IMR-90 (cell line): ENCODE measurements at regions not wholly inside any gene's neighbourhood (a gene's known extent, or its start where the extent isn't known, plus 50 kb on each side); places are given as distances from the start of the nearest gene placed in this dataset.

ENCODE experiments used
- ATAC-seq: fragments of 200-7000 bp; cut with Tn5 transposase; 2 replicates; pipeline ENCODE4 v1.9.1; 2020; ENCODE audit warnings: low read depth, mild to moderate bottlenecking, moderate library complexity
- BruUV-seq: library from RNA; stranded (reverse); fragments of 400-500 nt; replicated peaks from 2 replicates; lab custom pipeline; 2021; lab: Mats Ljungman, UMichigan
- CTCF ChIA-PET: fragments of 300-600 bp; formaldehyde crosslinking; extraction: SDS; loops from one replicate; lab custom pipeline; 2021; ENCODE audit warnings: antibody characterized with exemption; lab: Yijun Ruan, JAX
- POLR2A ChIA-PET: fragments of 300-600 bp; sonication (Branson Sonifier 250); formaldehyde crosslinking; loops from one replicate; lab custom pipeline; 2022; ENCODE audit warnings: antibody characterized with exemption; ENCODE audit not compliant: unreplicated experiment; lab: Charles Lee
- DNase-seq: peaks from one replicate; pipeline ENCODE4 v3.0.0; 2013
- H2AFZ ChIP-seq: replicated peaks from 2 replicates; pipeline ENCODE3; 2013; ENCODE audit warnings: low read length, mild to moderate bottlenecking; ENCODE audit not compliant: poor library complexity
- H2AK5ac ChIP-seq: 2 replicates; pipeline ENCODE4 v1.6.1; 2013; ENCODE audit warnings: low read depth, low read length, inconsistent platforms
- H2AK9ac ChIP-seq: replicated peaks from 2 replicates; pipeline ENCODE3; 2013; ENCODE audit warnings: mild to moderate bottlenecking, low read depth, low read length, moderate library complexity; ENCODE audit not compliant: poor library complexity
- H2BK120ac ChIP-seq: 2 replicates; pipeline ENCODE4 v1.6.1; 2013; ENCODE audit warnings: low read depth, low read length, inconsistent platforms
- H2BK15ac ChIP-seq: 3 replicates; pipeline ENCODE4 v1.6.1; 2013; ENCODE audit warnings: low read depth, low read length, inconsistent platforms
- H2BK20ac ChIP-seq: 2 replicates; pipeline ENCODE4 v1.6.1; 2013; ENCODE audit warnings: low read depth, mild to moderate bottlenecking, inconsistent platforms, low read length, moderate library complexity
- H2BK5ac ChIP-seq: 2 replicates; pipeline ENCODE4 v1.6.1; 2013; ENCODE audit warnings: mild to moderate bottlenecking, low read depth, low read length, inconsistent platforms; ENCODE audit not compliant: poor library complexity, severe bottlenecking
- H3K14ac ChIP-seq: replicated peaks from 2 replicates; pipeline ENCODE4 v1.6.1; 2013; ENCODE audit warnings: low read depth, low read length, inconsistent platforms
- H3K18ac ChIP-seq: 2 replicates; pipeline ENCODE4 v1.6.1; 2013; ENCODE audit warnings: low read depth, low read length, control low read depth
- H3K23ac ChIP-seq: 2 replicates; pipeline ENCODE4 v1.6.1; 2013; ENCODE audit warnings: low read depth, low read length, inconsistent platforms
- H3K27ac ChIP-seq: 2 replicates; pipeline ENCODE4 v1.5.1; 2013; ENCODE audit warnings: mild to moderate bottlenecking, control low read depth, low read length; ENCODE audit not compliant: insufficient read depth
- H3K27me3 ChIP-seq: 2 replicates; pipeline ENCODE4 v1.6.1; 2013; ENCODE audit warnings: low read length; ENCODE audit not compliant: control insufficient read depth, insufficient read depth
- H3K36me3 ChIP-seq: 2 replicates; pipeline ENCODE4 v1.6.1; 2013; ENCODE audit warnings: low read length, mixed read lengths; ENCODE audit not compliant: control insufficient read depth, insufficient read depth
- H3K4ac ChIP-seq: 2 replicates; pipeline ENCODE4 v1.6.1; 2013; ENCODE audit warnings: low read depth, low read length, inconsistent platforms
- H3K4me1 ChIP-seq: 2 replicates; pipeline ENCODE4 v1.6.1; 2013; ENCODE audit warnings: low read length, mixed read lengths; ENCODE audit not compliant: control insufficient read depth, insufficient read depth
- H3K4me2 ChIP-seq: 2 replicates; pipeline ENCODE4 v1.6.1; 2013; ENCODE audit warnings: low read depth, mild to moderate bottlenecking, control low read depth, low read length, moderate library complexity
- H3K4me3 ChIP-seq: 2 replicates; pipeline ENCODE4 v1.5.1; 2013; ENCODE audit warnings: low read depth, mild to moderate bottlenecking, control low read depth, low read length, moderate library complexity; ENCODE audit not compliant: insufficient read depth
- H3K56ac ChIP-seq: 2 replicates; pipeline ENCODE4 v1.6.1; 2013; ENCODE audit warnings: low read length, inconsistent platforms; ENCODE audit not compliant: insufficient read depth; ENCODE audit errors: extremely low read depth
- H3K79me1 ChIP-seq, 2 experiments: 2 replicates each; pipeline ENCODE4 v1.6.1; 2013; ENCODE audit warnings: low read length in 2 of 2, inconsistent platforms in 1 of 2, low read depth in 1 of 2
- H3K9ac ChIP-seq: 2 replicates; pipeline ENCODE4 v1.6.1; 2013; ENCODE audit warnings: low read depth, low read length, control low read depth
- H3K9me1 ChIP-seq: 2 replicates; pipeline ENCODE4 v1.6.1; 2013; ENCODE audit warnings: low read length, inconsistent platforms; ENCODE audit not compliant: insufficient read depth
- H3K9me3 ChIP-seq: 2 replicates; pipeline ENCODE4 v1.6.1; 2013; ENCODE audit warnings: low read length; ENCODE audit not compliant: control insufficient read depth, insufficient read depth
- H4K20me1 ChIP-seq: 2 replicates; pipeline ENCODE4 v1.6.1; 2013; ENCODE audit warnings: low read length, inconsistent platforms; ENCODE audit not compliant: insufficient read depth
- H4K5ac ChIP-seq: 2 replicates; pipeline ENCODE4 v1.6.1; 2013; ENCODE audit warnings: mild to moderate bottlenecking, low read depth, low read length, control low read depth
- H4K8ac ChIP-seq, 2 experiments: 2 replicates each; pipeline ENCODE4 v1.6.1; 2013; ENCODE audit warnings: low read depth in 2 of 2, low read length in 2 of 2, control low read depth in 1 of 2, inconsistent platforms in 1 of 2
- H4K91ac ChIP-seq: 2 replicates; pipeline ENCODE4 v1.6.1; 2013; ENCODE audit warnings: low read depth, low read length, inconsistent platforms; ENCODE audit not compliant: insufficient read depth
- CEBPB ChIP-seq: IDR thresholded peaks from 2 replicates; pipeline ENCODE4 v1.6.1; 2012; ENCODE audit warnings: low read depth, low read length, improper control_type of control experiment
- POLR2A ChIP-seq: IDR thresholded peaks from 2 replicates; pipeline ENCODE4 v1.6.1; 2012; ENCODE audit warnings: mild to moderate bottlenecking, low read depth, low read length
- RAD21 ChIP-seq: IDR thresholded peaks from 2 replicates; pipeline ENCODE4 v1.6.1; 2012; ENCODE audit warnings: low read length, improper control_type of control experiment
- RCOR1 ChIP-seq: IDR thresholded peaks from 2 replicates; pipeline ENCODE4 v1.6.1; 2012; ENCODE audit warnings: mild to moderate bottlenecking, low read length, improper control_type of control experiment; ENCODE audit not compliant: insufficient replicate concordance
- WGBS, 2 experiments: methylation state at CpG; one replicate each; pipeline versions ENCODE4 v1.1.5 to v1.1.7; 2013; ENCODE audit warnings: missing lambda C conversion rate in 2 of 2; ENCODE audit not compliant: insufficient read length in 1 of 2; ENCODE audit errors: extremely low coverage in 2 of 2; 5-methylcytosine and 5-hydroxymethylcytosine counted together
- dilution Hi-C: fragments of 300-500 bp; cut with HindIII; formaldehyde crosslinking; loops from one replicate; pipeline ENCODE4 v1.14.3; 2018; ENCODE audit warnings: low sequenced_read_pairs; ENCODE audit not compliant: unreplicated experiment
- in situ Hi-C: fragments of 300-500 bp; cut with MboI; formaldehyde crosslinking; loops from 3 replicates; pipeline ENCODE4 v1.14.3; 2019; ENCODE audit warnings: low sequenced_read_pairs, inconsistent platforms, mixed read lengths
- intact Hi-C: fragments of 100-400 bp; cut with micrococcal nuclease; formaldehyde crosslinking; loops from 2 replicates; pipeline ENCODE4 v1.10.0; 2022

GRCh38 chr10:78997635-78998618, 70.8 kb upstream of the ZMIZ1 start:
- Histone ChIP-seq H3K4ac (peak overlapping the region; percentile 78), H3K4me2 (0 out of 2 replicates have a peak overlapping the region, but pooled peaks have one; percentile 38), H2BK20ac (peak overlapping the region; percentile 66), H2BK15ac (peak overlapping the region; percentile 68; the same call in 2 of the 3 replicates), H2BK5ac (no peak overlapping the region), H3K18ac (no peak overlapping the region; the same call in 1 of the 2 replicates), H3K4me3 (no peak overlapping the region), H3K79me1 (no peaks in the 10 kb centered on the region), H3K9me1 (peaks cover 14% of the 10 kb centered on the region; the same call in 1 of the 2 replicates), H3K14ac (peak overlapping the region; percentile 22; the same call in 1 of the 2 replicates), H4K20me1 (no peaks in the 10 kb centered on the region), H3K27me3 (peaks cover 7% of the 10 kb centered on the region), H4K5ac (no peak overlapping the region; the same call in 1 of the 2 replicates), H3K56ac (no peak overlapping the region), H4K8ac (peak overlapping the region in 1 of 2 experiments; percentile 72; a peak in 1 of 4 replicates), H4K91ac (peak overlapping the region; percentile 46), H3K27ac (no peak overlapping the region), H3K4me1 (peaks cover 12% of the 10 kb centered on the region; the same call in 1 of the 2 replicates), H2AK9ac (peak overlapping the region; percentile 77), H2AFZ (peak overlapping the region; percentile 77), H3K9me3 (no peaks in the 10 kb centered on the region), H2BK120ac (peak overlapping the region; percentile 78), H3K9ac (peak overlapping the region; percentile 2; the same call in 1 of the 2 replicates), H3K23ac (no peak overlapping the region; the same call in 1 of the 2 replicates), H2AK5ac (peak overlapping the region; percentile 66), H3K36me3 (no peaks in the 10 kb centered on the region)
- CTCF ChIA-PET, result no interaction called here
- no CpG with 5 or more reads among the region's 10 CpGs for WGBS, 2 experiments
- TF ChIP-seq CEBPB (peak; percentile 78), RAD21 (no peak), POLR2A (no peak), RCOR1 (no peak)
- in situ Hi-C loops, result no loop called here
- intact Hi-C loops, result no loop called here
- BruUV-seq, result no TSS peak
- DNase-seq (no peak), ATAC-seq (peak; percentile 51)
- POLR2A ChIA-PET, result interaction anchor here (0.5 kb wide), 1 partner anchor 69 kb away, joined by 14 read pairs; no protein-coding TSS in a partner anchor
- dilution Hi-C loops, result no loop called here
